Fibroblast of villous mesenchyme (primary cell): ENCODE measurements at regions not wholly inside any gene's neighbourhood (a gene's known extent, or its start where the extent isn't known, plus 50 kb on each side); places are given as distances from the start of the nearest gene placed in this dataset.

Experiments
- DNase-seq: peaks from one replicate; pipeline ENCODE4 v3.0.0-alpha.2; 2010; ENCODE audit warnings: low read depth
- H3K4me3 ChIP-seq: 2 replicates; pipeline ENCODE4 v1.5.1; 2011; ENCODE audit warnings: low read depth, mild to moderate bottlenecking, low read length
- CTCF ChIP-seq: IDR thresholded peaks from 2 replicates; pipeline ENCODE4 v1.5.1; 2012; ENCODE audit warnings: low read depth, mild to moderate bottlenecking, low read length; ENCODE audit not compliant: insufficient read depth

GRCh38 chr5:166014256-166014655 is 2277.2 kb upstream of the WWC1 start:
- DNase-seq, result no peak
- H3K4me3 ChIP-seq, result no peak overlapping the region
- TF ChIP-seq CTCF, result no peak

- no peak for DNase-seq
- TF ChIP-seq CTCF, result no peak
- H3K4me3 ChIP-seq, result no peak overlapping the region
Measured at GRCh38 chr5:166018716-166019115, 2272.7 kb upstream of the WWC1 start.

GRCh38 chr5:166022065-166022464 is 2269.4 kb upstream of the WWC1 start:
- DNase-seq, result no peak
- no peak for TF ChIP-seq CTCF
- H3K4me3 ChIP-seq, result no peak overlapping the region

GRCh38 chr5:166024970-166025369 is 2266.5 kb upstream of the WWC1 start:
- no peak for TF ChIP-seq CTCF
- DNase-seq, result no peak
- H3K4me3 ChIP-seq, result no peak overlapping the region

- no peak for TF ChIP-seq CTCF
- no peak overlapping the region for H3K4me3 ChIP-seq
- no peak for DNase-seq
Measured at GRCh38 chr5:166027582-166027981, 2263.9 kb upstream of the WWC1 start.

- H3K4me3 ChIP-seq, result no peak overlapping the region
- TF ChIP-seq CTCF, result no peak
- DNase-seq, result no peak
Measured at GRCh38 chr5:166031926-166032325, 2259.5 kb upstream of the WWC1 start.

- no peak for TF ChIP-seq CTCF
- no peak for DNase-seq
- H3K4me3 ChIP-seq, result no peak overlapping the region
Measured at GRCh38 chr5:166032601-166033000, 2258.8 kb upstream of the WWC1 start.
